Activated CD4-positive, alpha-beta T cell treated with anti-CD3 and anti-CD28 coated beads for 36 hours (primary cell): ENCODE measurements at regions not wholly inside any gene's neighbourhood (a gene's known extent, or its start where the extent isn't known, plus 50 kb on each side); places are given as distances from the start of the nearest gene placed in this dataset.

ENCODE experiments used
- ATAC-seq: fragments of 200-7000 bp; cut with Tn5 transposase; one replicate; pipeline ENCODE4 v1.10.0; 2021; ENCODE audit warnings: mild to moderate bottlenecking, moderate library complexity
- CTCF ChIA-PET: fragments of 350-600 bp; sonication (Branson Sonifier 250); formaldehyde crosslinking; loops from one replicate; lab custom pipeline; 2021; ENCODE audit warnings: antibody characterized with exemption; lab: Charles Lee
- POLR2A ChIA-PET: fragments of 350-600 bp; sonication (Branson Sonifier 250); formaldehyde crosslinking; loops from one replicate; lab custom pipeline; 2021; ENCODE audit warnings: antibody characterized with exemption, inconsistent platforms; lab: Charles Lee
- DNase-seq: peaks from one replicate; pipeline ENCODE4 v3.0.0-alpha.2; 2020
- H3K27ac Mint-ChIP-seq: one replicate; pipeline ENCODE4 v1.8.0; 2021; ENCODE audit warnings: mixed read lengths
- H3K27me3 Mint-ChIP-seq: one replicate; pipeline ENCODE4 v1.8.0; 2021; ENCODE audit warnings: mixed read lengths
- H3K36me3 Mint-ChIP-seq: one replicate; pipeline ENCODE4 v1.8.0; 2021; ENCODE audit warnings: low read depth, mixed read lengths
- H3K4me1 Mint-ChIP-seq: one replicate; pipeline ENCODE4 v1.8.0; 2021; ENCODE audit warnings: mixed read lengths
- H3K4me3 Mint-ChIP-seq: one replicate; pipeline ENCODE4 v1.8.0; 2021; ENCODE audit warnings: mild to moderate bottlenecking, moderate library complexity, mixed read lengths
- H3K9me3 Mint-ChIP-seq: one replicate; pipeline ENCODE4 v1.8.0; 2021; ENCODE audit warnings: low read depth, mixed read lengths
- intact Hi-C, 2 experiments: fragments of 100-400 bp; cut with DNase I in 1 of 2; cut with micrococcal nuclease in 1 of 2; formaldehyde crosslinking; loops; one replicate each; pipeline versions ENCODE4 v1.14.2 to v1.15.1; 2022 to 2024; cut with DNase I, micrococcal nuclease

DNA sequence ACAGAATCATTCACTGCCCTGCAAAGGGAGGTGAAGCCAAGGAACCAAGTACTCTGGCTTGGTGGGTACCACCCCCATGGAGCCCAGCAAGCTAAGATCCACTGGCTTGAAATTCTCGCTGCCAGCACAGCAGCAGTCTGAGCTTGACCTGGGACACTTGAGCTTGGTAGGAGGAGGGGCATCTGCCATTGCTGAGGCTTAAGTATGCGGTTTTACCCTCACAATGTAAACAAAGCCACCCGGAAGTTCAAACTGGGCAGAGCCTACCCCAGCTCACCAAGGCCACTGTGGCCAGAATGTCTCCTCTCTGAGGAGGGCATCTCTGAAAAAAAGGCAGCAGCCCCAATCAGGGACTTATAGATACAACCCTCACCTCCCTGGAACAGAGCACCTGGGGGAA, 1050.0 kb upstream of the GHITM start:
- no peaks in the 10 kb centered on the region for H3K4me1 Mint-ChIP-seq
- H3K36me3 Mint-ChIP-seq, result no peaks in the 10 kb centered on the region
- H3K27me3 Mint-ChIP-seq, result no peaks in the 10 kb centered on the region
- peaks cover 2% of the 10 kb centered on the region for H3K9me3 Mint-ChIP-seq
- no peak for DNase-seq
- ATAC-seq, result no peak
- no peak overlapping the region for H3K4me3 Mint-ChIP-seq
- ChIA-PET CTCF (no interaction called here), POLR2A (no interaction called here)
- no peak overlapping the region for H3K27ac Mint-ChIP-seq
- intact Hi-C loops, result no loop called here

DNA sequence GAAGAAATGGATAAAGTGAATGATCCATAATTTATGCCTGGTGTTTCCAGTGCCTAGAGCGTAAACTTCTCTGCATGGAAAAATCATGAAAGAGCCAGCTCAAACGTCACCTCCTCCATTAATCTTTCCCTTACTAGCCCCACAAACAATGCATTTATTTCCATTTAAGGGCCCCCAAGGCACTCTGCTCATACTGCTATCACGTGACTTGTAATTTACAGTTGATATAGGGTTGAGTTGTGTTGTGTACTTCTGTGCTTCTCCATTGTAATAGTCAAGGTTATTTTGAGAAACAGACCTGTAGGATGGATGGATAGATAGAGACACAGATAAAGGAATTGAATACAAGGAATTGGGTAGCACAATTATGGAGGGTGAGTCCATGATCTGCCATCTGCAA, 1034.7 kb upstream of the GHITM start:
- DNase-seq (no peak), ATAC-seq (no peak)
- intact Hi-C loops, result no loop called here
- Mint-ChIP-seq H3K9me3 (peaks cover 17% of the 10 kb centered on the region), H3K36me3 (no peaks in the 10 kb centered on the region), H3K27me3 (no peaks in the 10 kb centered on the region), H3K27ac (no peak overlapping the region), H3K4me3 (no peak overlapping the region), H3K4me1 (no peaks in the 10 kb centered on the region)
- POLR2A ChIA-PET, result no interaction called here
- CTCF ChIA-PET, result no interaction called here

DNA sequence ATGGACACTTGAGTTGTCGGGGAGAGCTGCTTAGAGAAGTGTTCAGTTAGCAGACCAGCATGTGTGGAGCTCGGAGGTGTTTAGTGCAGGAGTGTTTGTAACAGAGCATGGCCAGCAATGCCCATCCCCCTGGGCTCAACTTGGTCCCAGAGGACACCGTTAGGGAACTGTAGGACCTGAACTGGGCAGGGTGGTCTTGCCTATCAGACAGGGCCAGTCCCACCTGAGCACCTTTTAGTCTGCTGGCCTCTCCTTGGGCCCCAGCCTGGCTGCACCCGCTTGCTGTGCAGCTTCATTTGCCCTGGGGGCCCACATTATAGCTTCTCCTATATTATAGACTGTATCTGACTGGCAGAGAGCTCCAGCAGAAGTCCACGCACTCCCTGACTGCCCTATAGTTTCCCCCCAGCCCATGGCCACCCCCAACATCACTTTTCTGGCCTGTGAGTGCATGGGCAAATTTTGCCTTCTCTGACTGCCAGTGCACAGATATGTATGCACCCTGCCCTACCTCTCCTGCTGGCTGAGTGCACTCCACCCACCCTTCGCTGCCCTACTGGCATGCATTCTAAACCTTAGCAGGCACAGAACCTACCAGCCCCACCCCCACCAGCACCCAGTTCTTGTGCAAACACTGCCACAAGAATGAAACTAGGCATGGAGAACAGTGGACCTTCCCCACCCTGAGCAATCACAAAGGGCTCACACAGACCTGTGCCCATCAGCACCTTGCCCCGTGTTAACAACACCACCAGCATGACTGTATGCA, 1030.6 kb upstream of the GHITM start:
- ChIA-PET POLR2A (no interaction called here), CTCF (no interaction called here)
- Mint-ChIP-seq H3K4me1 (no peaks in the 10 kb centered on the region), H3K27ac (no peak overlapping the region), H3K36me3 (no peaks in the 10 kb centered on the region), H3K9me3 (peaks cover 31% of the 10 kb centered on the region), H3K27me3 (no peaks in the 10 kb centered on the region), H3K4me3 (no peak overlapping the region)
- intact Hi-C loops, result no loop called here
- no peak for DNase-seq
- no peak for ATAC-seq

DNA sequence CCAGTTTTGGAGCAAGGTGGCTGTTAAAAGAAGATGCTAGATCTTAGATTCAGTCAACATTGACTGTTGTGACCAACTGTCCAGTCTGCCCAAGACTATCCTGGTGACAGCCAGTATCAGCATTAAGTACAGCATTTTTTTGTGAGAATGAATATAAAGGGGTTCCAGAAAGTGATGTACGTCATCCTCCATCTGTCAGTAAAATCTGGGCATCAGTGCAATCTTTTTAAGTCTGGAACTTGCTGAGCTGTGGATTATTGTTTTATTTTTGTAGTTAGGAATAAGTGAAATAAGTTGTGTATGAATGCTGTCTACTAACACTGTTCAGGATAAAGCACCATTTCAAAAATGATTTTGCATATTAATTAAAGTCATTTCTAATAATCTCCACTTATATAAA, 1020.0 kb upstream of the GHITM start:
- ChIA-PET CTCF (no interaction called here), POLR2A (no interaction called here)
- no peaks in the 10 kb centered on the region for H3K36me3 Mint-ChIP-seq
- intact Hi-C loops, result no loop called here
- ATAC-seq (no peak), DNase-seq (no peak)
- no peak overlapping the region for H3K4me3 Mint-ChIP-seq
- H3K9me3 Mint-ChIP-seq, result peaks cover 6% of the 10 kb centered on the region
- no peaks in the 10 kb centered on the region for H3K4me1 Mint-ChIP-seq
- H3K27ac Mint-ChIP-seq, result no peak overlapping the region
- no peaks in the 10 kb centered on the region for H3K27me3 Mint-ChIP-seq

DNA sequence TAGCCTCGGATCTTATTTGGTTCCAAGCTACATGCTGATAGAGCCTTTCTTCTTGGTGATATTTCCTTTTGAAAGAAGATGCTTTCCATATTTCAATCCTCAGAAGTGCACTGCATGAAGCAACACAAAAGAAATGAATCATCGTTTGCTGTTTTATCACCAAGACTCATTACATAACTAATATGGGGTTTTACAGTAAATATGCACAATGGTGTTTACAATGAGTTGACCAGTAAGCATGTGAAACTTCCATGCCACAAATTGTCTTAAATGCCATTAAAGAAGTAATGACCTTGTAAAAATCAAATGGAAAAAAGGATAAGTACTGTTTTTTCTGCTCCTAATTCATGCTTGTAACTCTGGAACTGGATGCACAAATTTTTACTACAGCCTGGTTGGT, 1017.0 kb upstream of the GHITM start:
- intact Hi-C loops, result no loop called here
- ATAC-seq (no peak), DNase-seq (no peak)
- Mint-ChIP-seq H3K27ac (no peak overlapping the region), H3K4me1 (no peaks in the 10 kb centered on the region), H3K36me3 (no peaks in the 10 kb centered on the region), H3K27me3 (no peaks in the 10 kb centered on the region), H3K9me3 (peaks cover 4% of the 10 kb centered on the region), H3K4me3 (no peak overlapping the region)
- POLR2A ChIA-PET, result interaction anchor here (0.7 kb wide), 1 partner anchor 634 kb away, joined by 3 read pairs; no protein-coding TSS in a partner anchor
- CTCF ChIA-PET, result no interaction called here

DNA sequence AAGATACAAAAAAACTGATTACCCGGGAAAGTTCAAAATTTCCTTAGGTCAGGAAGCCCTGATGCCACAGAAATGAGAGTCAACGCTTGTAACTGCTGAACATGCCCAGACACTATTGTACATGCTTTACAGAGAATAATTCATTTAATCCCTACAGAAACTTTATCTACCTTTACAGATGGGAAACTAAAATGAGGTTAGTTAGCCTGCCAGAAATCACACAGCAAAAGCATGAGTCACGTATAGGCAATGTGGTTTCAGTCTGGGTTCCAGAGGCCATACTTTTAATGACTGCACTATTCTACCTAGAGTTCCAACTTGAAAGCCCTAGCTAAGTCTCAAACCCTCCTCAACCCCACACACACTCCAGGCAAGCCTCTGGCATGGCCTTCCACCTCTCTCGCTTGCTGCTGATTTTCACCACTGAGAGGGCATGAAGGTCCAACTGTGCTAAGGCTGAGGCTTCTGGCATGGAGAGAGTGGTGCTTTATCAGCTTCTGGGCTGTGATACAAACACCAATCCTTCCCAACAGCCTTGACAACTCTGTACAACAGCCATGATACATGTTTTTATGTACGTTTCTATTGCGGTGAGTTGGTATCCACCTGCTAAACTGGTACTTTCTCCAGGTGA, 1011.2 kb upstream of the GHITM start:
- ATAC-seq (no peak), DNase-seq (no peak)
- intact Hi-C loops, result no loop called here
- H3K27me3 Mint-ChIP-seq, result no peaks in the 10 kb centered on the region
- POLR2A ChIA-PET, result no interaction called here
- H3K9me3 Mint-ChIP-seq, result peaks cover 5% of the 10 kb centered on the region
- H3K4me1 Mint-ChIP-seq, result no peaks in the 10 kb centered on the region
- H3K36me3 Mint-ChIP-seq, result no peaks in the 10 kb centered on the region
- H3K27ac Mint-ChIP-seq, result no peak overlapping the region
- CTCF ChIA-PET, result no interaction called here
- H3K4me3 Mint-ChIP-seq, result no peak overlapping the region

DNA sequence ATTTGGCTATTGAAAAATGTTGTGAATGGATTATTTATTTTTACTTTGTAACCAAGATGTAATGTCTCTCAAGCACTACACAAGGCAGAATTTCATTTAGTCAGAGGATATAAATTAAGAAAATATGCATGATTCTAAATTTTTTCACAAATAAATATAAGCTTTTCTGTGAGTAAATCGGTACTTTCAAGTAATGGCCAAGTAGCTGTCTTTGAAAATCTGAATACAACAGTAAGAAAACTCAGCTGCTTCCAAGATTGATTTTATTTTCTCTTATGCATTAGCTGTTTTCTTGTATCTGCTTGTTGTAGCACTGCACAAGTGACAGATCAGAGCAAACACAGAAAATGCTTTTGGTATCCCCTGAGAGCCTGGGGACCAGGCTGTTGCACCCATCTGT, 998.5 kb upstream of the GHITM start:
- intact Hi-C loops, result no loop called here
- no peaks in the 10 kb centered on the region for H3K4me1 Mint-ChIP-seq
- no peak for DNase-seq
- H3K27ac Mint-ChIP-seq, result no peak overlapping the region
- no peak for ATAC-seq
- H3K4me3 Mint-ChIP-seq, result no peak overlapping the region
- ChIA-PET POLR2A (no interaction called here), CTCF (no interaction called here)
- H3K36me3 Mint-ChIP-seq, result no peaks in the 10 kb centered on the region
- H3K9me3 Mint-ChIP-seq, result no peaks in the 10 kb centered on the region
- H3K27me3 Mint-ChIP-seq, result no peaks in the 10 kb centered on the region

DNA sequence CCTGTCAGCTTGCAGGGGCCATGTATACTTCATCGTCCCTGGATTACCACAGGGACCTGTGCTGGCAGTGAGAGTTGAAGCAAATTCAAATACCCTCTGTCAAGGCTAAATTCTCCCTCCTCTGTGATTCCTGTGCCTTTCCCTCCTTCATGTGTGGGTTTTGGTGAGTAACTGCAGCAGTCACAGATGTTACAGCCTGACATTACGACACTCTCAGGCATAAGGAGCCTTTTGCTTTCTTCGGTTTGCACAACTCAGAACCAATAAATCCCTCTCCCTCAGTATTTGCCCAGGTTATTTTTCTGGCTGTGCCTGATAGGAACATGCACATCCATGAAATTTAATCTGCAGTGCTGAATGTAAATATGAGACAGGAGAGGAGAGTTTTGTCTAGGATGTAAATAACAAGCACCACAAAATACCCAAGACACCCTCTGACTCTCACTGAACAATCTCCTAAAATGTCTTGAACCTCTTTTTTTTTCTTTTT, 997.2 kb upstream of the GHITM start:
- no peaks in the 10 kb centered on the region for H3K4me1 Mint-ChIP-seq
- H3K9me3 Mint-ChIP-seq, result no peaks in the 10 kb centered on the region
- ATAC-seq (no peak), DNase-seq (no peak)
- H3K27ac Mint-ChIP-seq, result no peak overlapping the region
- no peaks in the 10 kb centered on the region for H3K27me3 Mint-ChIP-seq
- ChIA-PET POLR2A (no interaction called here), CTCF (no interaction called here)
- H3K4me3 Mint-ChIP-seq, result no peak overlapping the region
- intact Hi-C loops, result no loop called here
- H3K36me3 Mint-ChIP-seq, result no peaks in the 10 kb centered on the region

DNA sequence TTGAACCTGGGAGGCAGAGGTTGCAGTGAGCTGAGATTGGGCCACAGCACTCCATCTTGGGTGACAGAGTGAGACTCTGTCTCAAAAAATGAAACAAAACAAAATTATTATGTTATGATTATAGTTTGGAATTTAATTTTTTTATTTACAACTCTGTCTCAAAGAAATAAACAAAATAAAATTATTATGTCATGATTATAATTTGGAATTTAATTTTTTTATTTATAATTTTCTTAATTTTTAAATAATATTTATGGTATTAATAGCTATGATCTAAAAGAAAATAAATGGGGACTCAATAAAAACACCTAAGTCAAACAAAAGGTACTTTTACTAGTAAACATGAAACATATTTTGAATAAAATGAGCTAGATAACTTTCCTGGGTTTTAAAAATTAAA, 994.8 kb upstream of the GHITM start:
- Mint-ChIP-seq H3K4me3 (no peak overlapping the region), H3K27me3 (no peaks in the 10 kb centered on the region), H3K4me1 (no peaks in the 10 kb centered on the region), H3K27ac (no peak overlapping the region), H3K9me3 (peaks cover 2% of the 10 kb centered on the region), H3K36me3 (no peaks in the 10 kb centered on the region)
- POLR2A ChIA-PET, result no interaction called here
- DNase-seq (no peak), ATAC-seq (no peak)
- intact Hi-C loops, result no loop called here
- CTCF ChIA-PET, result no interaction called here

DNA sequence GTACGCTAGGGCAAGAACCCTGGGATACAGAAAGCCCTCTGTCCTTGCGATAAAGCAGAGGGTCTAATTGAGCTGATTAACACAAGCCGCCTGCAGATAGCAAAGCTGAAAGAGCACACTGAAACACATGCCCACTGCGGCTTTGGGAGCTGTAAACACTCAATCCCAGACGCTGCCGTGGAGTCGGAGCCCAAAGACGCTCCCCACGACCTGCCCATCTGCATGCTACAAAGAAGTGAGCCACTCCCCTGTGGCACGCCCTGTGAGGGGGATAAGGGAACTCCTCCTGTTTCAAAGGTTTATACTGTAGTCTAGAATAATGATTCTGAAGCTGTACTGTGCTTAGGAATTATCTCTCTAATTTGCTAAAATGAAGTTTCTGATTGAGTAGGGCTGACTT, 985.6 kb upstream of the GHITM start:
- H3K27ac Mint-ChIP-seq, result no peak overlapping the region
- ChIA-PET CTCF (no interaction called here), POLR2A (no interaction called here)
- DNase-seq, result no peak
- no peak overlapping the region for H3K4me3 Mint-ChIP-seq
- intact Hi-C loops, result no loop called here
- ATAC-seq, result no peak
- no peaks in the 10 kb centered on the region for H3K4me1 Mint-ChIP-seq
- H3K27me3 Mint-ChIP-seq, result no peaks in the 10 kb centered on the region
- no peaks in the 10 kb centered on the region for H3K36me3 Mint-ChIP-seq
- peaks cover 7% of the 10 kb centered on the region for H3K9me3 Mint-ChIP-seq

DNA sequence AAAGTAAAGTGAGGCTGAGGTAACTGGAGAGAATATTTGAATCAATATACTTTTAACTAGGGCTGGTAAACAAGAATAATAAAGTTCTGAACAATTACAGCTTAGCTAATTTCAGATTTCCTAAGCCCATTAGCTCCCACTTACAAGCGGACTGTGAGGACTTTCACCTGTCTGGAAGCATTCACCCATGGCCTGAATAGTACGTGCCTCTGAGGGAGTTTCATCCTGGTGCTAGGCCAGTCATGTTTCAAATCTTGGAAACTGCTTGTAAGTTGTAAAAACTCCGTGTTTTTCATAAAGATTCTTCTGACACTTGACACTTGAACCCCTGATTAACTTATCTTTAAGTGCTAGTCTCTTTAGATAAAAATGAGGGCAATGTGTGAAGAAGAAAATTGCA, 975.2 kb upstream of the GHITM start:
- no peak overlapping the region for H3K27ac Mint-ChIP-seq
- intact Hi-C loops, result no loop called here
- H3K36me3 Mint-ChIP-seq, result no peaks in the 10 kb centered on the region
- ChIA-PET POLR2A (no interaction called here), CTCF (no interaction called here)
- ATAC-seq (no peak), DNase-seq (no peak)
- H3K4me1 Mint-ChIP-seq, result no peaks in the 10 kb centered on the region
- H3K27me3 Mint-ChIP-seq, result no peaks in the 10 kb centered on the region
- no peak overlapping the region for H3K4me3 Mint-ChIP-seq
- peaks cover 2% of the 10 kb centered on the region for H3K9me3 Mint-ChIP-seq

DNA sequence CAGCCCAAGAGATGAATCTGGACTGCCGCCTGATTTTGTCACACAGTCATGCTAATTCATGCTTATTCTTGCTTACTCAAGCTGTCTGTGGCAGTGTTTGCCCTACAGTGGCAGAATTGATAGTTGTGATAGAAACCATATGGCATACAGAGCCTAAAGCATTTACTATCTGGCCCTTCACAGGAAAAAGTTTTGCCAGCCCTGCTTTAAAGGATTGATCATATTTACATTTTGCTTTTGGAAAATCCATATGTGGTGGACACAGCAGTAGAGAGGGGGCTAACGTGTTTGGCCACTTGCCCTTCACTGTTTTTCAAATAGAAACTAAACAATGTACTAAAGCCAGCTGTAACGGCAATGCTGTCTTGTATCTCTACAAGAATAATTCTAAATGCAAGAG, 974.0 kb upstream of the GHITM start:
- Mint-ChIP-seq H3K9me3 (peaks cover 2% of the 10 kb centered on the region), H3K4me3 (no peak overlapping the region), H3K36me3 (no peaks in the 10 kb centered on the region), H3K27me3 (no peaks in the 10 kb centered on the region), H3K4me1 (no peaks in the 10 kb centered on the region), H3K27ac (no peak overlapping the region)
- ChIA-PET POLR2A (no interaction called here), CTCF (no interaction called here)
- no peak for ATAC-seq
- intact Hi-C loops, result no loop called here
- DNase-seq, result no peak
